IMR-90 (cell line): ENCODE measurements at regions not wholly inside any gene's neighbourhood (a gene's known extent, or its start where the extent isn't known, plus 50 kb on each side); places are given as distances from the start of the nearest gene placed in this dataset.

Experiments
- ATAC-seq: fragments of 200-7000 bp; cut with Tn5 transposase; 2 replicates; pipeline ENCODE4 v1.9.1; 2020; ENCODE audit warnings: low read depth, mild to moderate bottlenecking, moderate library complexity
- BruUV-seq: library from RNA; stranded (reverse); fragments of 400-500 nt; replicated peaks from 2 replicates; lab custom pipeline; 2021; lab: Mats Ljungman, UMichigan
- CTCF ChIA-PET: fragments of 300-600 bp; formaldehyde crosslinking; extraction: SDS; loops from one replicate; lab custom pipeline; 2021; ENCODE audit warnings: antibody characterized with exemption; lab: Yijun Ruan, JAX
- POLR2A ChIA-PET: fragments of 300-600 bp; sonication (Branson Sonifier 250); formaldehyde crosslinking; loops from one replicate; lab custom pipeline; 2022; ENCODE audit warnings: antibody characterized with exemption; ENCODE audit not compliant: unreplicated experiment; lab: Charles Lee
- DNase-seq: peaks from one replicate; pipeline ENCODE4 v3.0.0; 2013
- H2AFZ ChIP-seq: replicated peaks from 2 replicates; pipeline ENCODE3; 2013; ENCODE audit warnings: low read length, mild to moderate bottlenecking; ENCODE audit not compliant: poor library complexity
- H2AK5ac ChIP-seq: 2 replicates; pipeline ENCODE4 v1.6.1; 2013; ENCODE audit warnings: low read depth, low read length, inconsistent platforms
- H2AK9ac ChIP-seq: replicated peaks from 2 replicates; pipeline ENCODE3; 2013; ENCODE audit warnings: mild to moderate bottlenecking, low read depth, low read length, moderate library complexity; ENCODE audit not compliant: poor library complexity
- H2BK120ac ChIP-seq: 2 replicates; pipeline ENCODE4 v1.6.1; 2013; ENCODE audit warnings: low read depth, low read length, inconsistent platforms
- H2BK15ac ChIP-seq: 3 replicates; pipeline ENCODE4 v1.6.1; 2013; ENCODE audit warnings: low read depth, low read length, inconsistent platforms
- H2BK20ac ChIP-seq: 2 replicates; pipeline ENCODE4 v1.6.1; 2013; ENCODE audit warnings: low read depth, mild to moderate bottlenecking, inconsistent platforms, low read length, moderate library complexity
- H2BK5ac ChIP-seq: 2 replicates; pipeline ENCODE4 v1.6.1; 2013; ENCODE audit warnings: mild to moderate bottlenecking, low read depth, low read length, inconsistent platforms; ENCODE audit not compliant: poor library complexity, severe bottlenecking
- H3K14ac ChIP-seq: replicated peaks from 2 replicates; pipeline ENCODE4 v1.6.1; 2013; ENCODE audit warnings: low read depth, low read length, inconsistent platforms
- H3K18ac ChIP-seq: 2 replicates; pipeline ENCODE4 v1.6.1; 2013; ENCODE audit warnings: low read depth, low read length, control low read depth
- H3K23ac ChIP-seq: 2 replicates; pipeline ENCODE4 v1.6.1; 2013; ENCODE audit warnings: low read depth, low read length, inconsistent platforms
- H3K27ac ChIP-seq: 2 replicates; pipeline ENCODE4 v1.5.1; 2013; ENCODE audit warnings: mild to moderate bottlenecking, control low read depth, low read length; ENCODE audit not compliant: insufficient read depth
- H3K27me3 ChIP-seq: 2 replicates; pipeline ENCODE4 v1.6.1; 2013; ENCODE audit warnings: low read length; ENCODE audit not compliant: control insufficient read depth, insufficient read depth
- H3K36me3 ChIP-seq: 2 replicates; pipeline ENCODE4 v1.6.1; 2013; ENCODE audit warnings: low read length, mixed read lengths; ENCODE audit not compliant: control insufficient read depth, insufficient read depth
- H3K4ac ChIP-seq: 2 replicates; pipeline ENCODE4 v1.6.1; 2013; ENCODE audit warnings: low read depth, low read length, inconsistent platforms
- H3K4me1 ChIP-seq: 2 replicates; pipeline ENCODE4 v1.6.1; 2013; ENCODE audit warnings: low read length, mixed read lengths; ENCODE audit not compliant: control insufficient read depth, insufficient read depth
- H3K4me2 ChIP-seq: 2 replicates; pipeline ENCODE4 v1.6.1; 2013; ENCODE audit warnings: low read depth, mild to moderate bottlenecking, control low read depth, low read length, moderate library complexity
- H3K4me3 ChIP-seq: 2 replicates; pipeline ENCODE4 v1.5.1; 2013; ENCODE audit warnings: low read depth, mild to moderate bottlenecking, control low read depth, low read length, moderate library complexity; ENCODE audit not compliant: insufficient read depth
- H3K56ac ChIP-seq: 2 replicates; pipeline ENCODE4 v1.6.1; 2013; ENCODE audit warnings: low read length, inconsistent platforms; ENCODE audit not compliant: insufficient read depth; ENCODE audit errors: extremely low read depth
- H3K79me1 ChIP-seq, 2 experiments: 2 replicates each; pipeline ENCODE4 v1.6.1; 2013; ENCODE audit warnings: low read length in 2 of 2, inconsistent platforms in 1 of 2, low read depth in 1 of 2
- H3K9ac ChIP-seq: 2 replicates; pipeline ENCODE4 v1.6.1; 2013; ENCODE audit warnings: low read depth, low read length, control low read depth
- H3K9me1 ChIP-seq: 2 replicates; pipeline ENCODE4 v1.6.1; 2013; ENCODE audit warnings: low read length, inconsistent platforms; ENCODE audit not compliant: insufficient read depth
- H3K9me3 ChIP-seq: 2 replicates; pipeline ENCODE4 v1.6.1; 2013; ENCODE audit warnings: low read length; ENCODE audit not compliant: control insufficient read depth, insufficient read depth
- H4K20me1 ChIP-seq: 2 replicates; pipeline ENCODE4 v1.6.1; 2013; ENCODE audit warnings: low read length, inconsistent platforms; ENCODE audit not compliant: insufficient read depth
- H4K5ac ChIP-seq: 2 replicates; pipeline ENCODE4 v1.6.1; 2013; ENCODE audit warnings: mild to moderate bottlenecking, low read depth, low read length, control low read depth
- H4K8ac ChIP-seq, 2 experiments: 2 replicates each; pipeline ENCODE4 v1.6.1; 2013; ENCODE audit warnings: low read depth in 2 of 2, low read length in 2 of 2, control low read depth in 1 of 2, inconsistent platforms in 1 of 2
- H4K91ac ChIP-seq: 2 replicates; pipeline ENCODE4 v1.6.1; 2013; ENCODE audit warnings: low read depth, low read length, inconsistent platforms; ENCODE audit not compliant: insufficient read depth
- BHLHE40 ChIP-seq: fragments of 150-350 bp; IDR thresholded peaks from 2 replicates; pipeline ENCODE4 v1.6.1; 2016; ENCODE audit warnings: mild to moderate bottlenecking, low read depth, low read length
- CEBPB ChIP-seq: IDR thresholded peaks from 2 replicates; pipeline ENCODE4 v1.6.1; 2012; ENCODE audit warnings: low read depth, low read length, improper control_type of control experiment
- CHD1 ChIP-seq: IDR thresholded peaks from 2 replicates; pipeline ENCODE4 v1.6.1; 2012; ENCODE audit warnings: low read depth, low read length, improper control_type of control experiment
- FOS ChIP-seq: fragments of 150-350 bp; IDR thresholded peaks from 2 replicates; pipeline ENCODE4 v1.6.1; 2016; ENCODE audit warnings: low read depth, low read length
- MAFK ChIP-seq: IDR thresholded peaks from 2 replicates; pipeline ENCODE4 v1.6.1; 2012; ENCODE audit warnings: low read depth, low read length, improper control_type of control experiment
- MAZ ChIP-seq: IDR thresholded peaks from 2 replicates; pipeline ENCODE4 v1.6.1; 2012; ENCODE audit warnings: low read depth, mild to moderate bottlenecking, low read length, improper control_type of control experiment, moderate library complexity, borderline replicate concordance
- MXI1 ChIP-seq: IDR thresholded peaks from 2 replicates; pipeline ENCODE4 v1.6.1; 2012; ENCODE audit warnings: low read depth, mild to moderate bottlenecking, low read length, moderate library complexity, borderline replicate concordance
- NFE2L2 ChIP-seq: fragments of 150-350 bp; IDR thresholded peaks from 2 replicates; pipeline ENCODE4 v1.6.1; 2016; ENCODE audit warnings: low read depth, mild to moderate bottlenecking, low read length
- POLR2A ChIP-seq: IDR thresholded peaks from 2 replicates; pipeline ENCODE4 v1.6.1; 2012; ENCODE audit warnings: mild to moderate bottlenecking, low read depth, low read length
- RAD21 ChIP-seq: IDR thresholded peaks from 2 replicates; pipeline ENCODE4 v1.6.1; 2012; ENCODE audit warnings: low read length, improper control_type of control experiment
- RCOR1 ChIP-seq: IDR thresholded peaks from 2 replicates; pipeline ENCODE4 v1.6.1; 2012; ENCODE audit warnings: mild to moderate bottlenecking, low read length, improper control_type of control experiment; ENCODE audit not compliant: insufficient replicate concordance
- RFX5 ChIP-seq: IDR thresholded peaks from 2 replicates; pipeline ENCODE4 v1.8.0; 2012; ENCODE audit warnings: low read depth, mild to moderate bottlenecking, low read length, moderate library complexity
- SMC3 ChIP-seq: fragments of 150-350 bp; IDR thresholded peaks from 2 replicates; pipeline ENCODE4 v1.6.1; 2016; ENCODE audit warnings: low read depth, mild to moderate bottlenecking, antibody characterized with exemption, low read length, moderate library complexity
- WGBS, 2 experiments: methylation state at CpG; one replicate each; pipeline versions ENCODE4 v1.1.5 to v1.1.7; 2013; ENCODE audit warnings: missing lambda C conversion rate in 2 of 2; ENCODE audit not compliant: insufficient read length in 1 of 2; ENCODE audit errors: extremely low coverage in 2 of 2; 5-methylcytosine and 5-hydroxymethylcytosine counted together
- dilution Hi-C: fragments of 300-500 bp; cut with HindIII; formaldehyde crosslinking; loops from one replicate; pipeline ENCODE4 v1.14.3; 2018; ENCODE audit warnings: low sequenced_read_pairs; ENCODE audit not compliant: unreplicated experiment
- in situ Hi-C: fragments of 300-500 bp; cut with MboI; formaldehyde crosslinking; loops from 3 replicates; pipeline ENCODE4 v1.14.3; 2019; ENCODE audit warnings: low sequenced_read_pairs, inconsistent platforms, mixed read lengths
- intact Hi-C: fragments of 100-400 bp; cut with micrococcal nuclease; formaldehyde crosslinking; loops from 2 replicates; pipeline ENCODE4 v1.10.0; 2022
- TF ChIP-seq, protein P1 (sequence below): fragments of 150-350 bp; IDR thresholded peaks from 2 replicates; pipeline ENCODE4 v1.6.1; 2017; ENCODE audit warnings: mild to moderate bottlenecking, antibody characterized with exemption, low read length, low read depth
- TF ChIP-seq, protein P2 (sequence below): conservative IDR thresholded peaks from 2 replicates; pipeline ENCODE4 v1.5.1; 2012; ENCODE audit warnings: mild to moderate bottlenecking, low read depth, low read length, improper control_type of control experiment
- TF ChIP-seq, protein P3 (sequence below): fragments of 150-350 bp; IDR thresholded peaks from 2 replicates; pipeline ENCODE4 v1.6.1; 2016; ENCODE audit warnings: low read depth, mild to moderate bottlenecking, low read length, moderate library complexity, borderline replicate concordance

DNA sequence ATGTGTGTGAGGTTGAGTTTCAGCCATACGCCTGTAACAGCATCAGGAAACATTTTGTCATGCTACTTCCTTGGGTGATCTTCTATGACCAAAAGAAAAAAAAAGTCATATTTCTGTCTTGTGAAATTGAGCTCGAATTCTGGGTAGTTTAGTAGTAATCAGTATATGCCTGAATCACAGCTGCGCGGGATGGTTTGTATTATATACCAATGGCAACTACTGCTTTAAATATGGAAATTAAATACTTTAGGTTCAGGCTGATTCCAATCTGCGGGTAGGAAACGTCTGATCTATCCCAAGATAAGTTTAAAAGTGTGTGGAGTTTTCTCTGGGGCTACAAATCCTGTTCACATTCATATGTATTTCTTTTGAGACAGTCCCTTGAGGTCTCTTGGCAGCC lies 115.6 kb upstream of the FERMT1 start:
- intact Hi-C loops, result no loop called here
- Histone ChIP-seq H3K4me1 (no peaks in the 10 kb centered on the region), H4K20me1 (no peaks in the 10 kb centered on the region), H3K9me3 (no peaks in the 10 kb centered on the region), H4K8ac (no peak overlapping the region), H2AFZ (no peak overlapping the region), H3K4me3 (no peak overlapping the region), H4K5ac (no peak overlapping the region), H2AK9ac (no peak overlapping the region), H3K27ac (no peak overlapping the region), H2BK20ac (no peak overlapping the region), H4K91ac (no peak overlapping the region), H3K4me2 (no peak overlapping the region), H3K36me3 (no peaks in the 10 kb centered on the region), H2BK15ac (no peak overlapping the region), H3K4ac (no peak overlapping the region), H2AK5ac (no peak overlapping the region), H3K79me1 (no peaks in the 10 kb centered on the region), H3K27me3 (no peaks in the 10 kb centered on the region), H3K18ac (no peak overlapping the region), H2BK120ac (no peak overlapping the region), H3K9ac (no peak overlapping the region), H3K9me1 (no peaks in the 10 kb centered on the region), H3K56ac (no peak overlapping the region), H3K14ac (no peak overlapping the region), H3K23ac (no peak overlapping the region), H2BK5ac (no peak overlapping the region)
- ChIA-PET CTCF (no interaction called here), POLR2A (no interaction called here)
- DNase-seq (no peak), ATAC-seq (no peak)
- TF ChIP-seq, protein P1, sequence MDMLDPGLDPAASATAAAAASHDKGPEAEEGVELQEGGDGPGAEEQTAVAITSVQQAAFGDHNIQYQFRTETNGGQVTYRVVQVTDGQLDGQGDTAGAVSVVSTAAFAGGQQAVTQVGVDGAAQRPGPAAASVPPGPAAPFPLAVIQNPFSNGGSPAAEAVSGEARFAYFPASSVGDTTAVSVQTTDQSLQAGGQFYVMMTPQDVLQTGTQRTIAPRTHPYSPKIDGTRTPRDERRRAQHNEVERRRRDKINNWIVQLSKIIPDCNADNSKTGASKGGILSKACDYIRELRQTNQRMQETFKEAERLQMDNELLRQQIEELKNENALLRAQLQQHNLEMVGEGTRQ, result no peak
- no peak for TF ChIP-seq CEBPB
- TF ChIP-seq RCOR1, result no peak
- no peak for TF ChIP-seq MAFK
- TF ChIP-seq RAD21, result no peak
- TF ChIP-seq NFE2L2, result no peak
- TF ChIP-seq MAZ, result no peak
- TF ChIP-seq, protein P2, sequence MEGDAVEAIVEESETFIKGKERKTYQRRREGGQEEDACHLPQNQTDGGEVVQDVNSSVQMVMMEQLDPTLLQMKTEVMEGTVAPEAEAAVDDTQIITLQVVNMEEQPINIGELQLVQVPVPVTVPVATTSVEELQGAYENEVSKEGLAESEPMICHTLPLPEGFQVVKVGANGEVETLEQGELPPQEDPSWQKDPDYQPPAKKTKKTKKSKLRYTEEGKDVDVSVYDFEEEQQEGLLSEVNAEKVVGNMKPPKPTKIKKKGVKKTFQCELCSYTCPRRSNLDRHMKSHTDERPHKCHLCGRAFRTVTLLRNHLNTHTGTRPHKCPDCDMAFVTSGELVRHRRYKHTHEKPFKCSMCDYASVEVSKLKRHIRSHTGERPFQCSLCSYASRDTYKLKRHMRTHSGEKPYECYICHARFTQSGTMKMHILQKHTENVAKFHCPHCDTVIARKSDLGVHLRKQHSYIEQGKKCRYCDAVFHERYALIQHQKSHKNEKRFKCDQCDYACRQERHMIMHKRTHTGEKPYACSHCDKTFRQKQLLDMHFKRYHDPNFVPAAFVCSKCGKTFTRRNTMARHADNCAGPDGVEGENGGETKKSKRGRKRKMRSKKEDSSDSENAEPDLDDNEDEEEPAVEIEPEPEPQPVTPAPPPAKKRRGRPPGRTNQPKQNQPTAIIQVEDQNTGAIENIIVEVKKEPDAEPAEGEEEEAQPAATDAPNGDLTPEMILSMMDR, result no peak
- no peak for TF ChIP-seq FOS
- TF ChIP-seq, protein P3, sequence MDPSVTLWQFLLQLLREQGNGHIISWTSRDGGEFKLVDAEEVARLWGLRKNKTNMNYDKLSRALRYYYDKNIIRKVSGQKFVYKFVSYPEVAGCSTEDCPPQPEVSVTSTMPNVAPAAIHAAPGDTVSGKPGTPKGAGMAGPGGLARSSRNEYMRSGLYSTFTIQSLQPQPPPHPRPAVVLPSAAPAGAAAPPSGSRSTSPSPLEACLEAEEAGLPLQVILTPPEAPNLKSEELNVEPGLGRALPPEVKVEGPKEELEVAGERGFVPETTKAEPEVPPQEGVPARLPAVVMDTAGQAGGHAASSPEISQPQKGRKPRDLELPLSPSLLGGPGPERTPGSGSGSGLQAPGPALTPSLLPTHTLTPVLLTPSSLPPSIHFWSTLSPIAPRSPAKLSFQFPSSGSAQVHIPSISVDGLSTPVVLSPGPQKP, result no peak
- TF ChIP-seq CHD1, result no peak
- TF ChIP-seq MXI1, result no peak
- no peak for TF ChIP-seq POLR2A
- TF ChIP-seq SMC3, result no peak
- TF ChIP-seq BHLHE40, result no peak
- TF ChIP-seq RFX5, result no peak
- in situ Hi-C loops, result no loop called here
- dilution Hi-C loops, result no loop called here
- WGBS, 2 experiments, result 20% methylated on average over 1 of the region's 6 CpGs; no CpG with 5 or more reads in 1 of the 2 experiments
- BruUV-seq, result no TSS peak
